OCI-LY1 (cell line): ENCODE measurements at regions not wholly inside any gene's neighbourhood (a gene's known extent, or its start where the extent isn't known, plus 50 kb on each side); places are given as distances from the start of the nearest gene placed in this dataset.
"Not testable (repeated sequence)": the region's sequence is repeated elsewhere in the genome, so short reads cannot be mapped to it uniquely, and the experiment has no call there.

ENCODE experiments used
- H2AFZ ChIP-seq: fragments of 200-600 bp; sonication (generic), shearing (Covaris generic); 2 replicates; pipeline ENCODE4 v1.6.0; 2014; ENCODE audit warnings: antibody characterized with exemption, mild to moderate bottlenecking, low read length
- H3F3A ChIP-seq: fragments of 200-600 bp; sonication (generic), shearing (Covaris generic); 2 replicates; pipeline ENCODE4 v1.6.0; 2014; ENCODE audit warnings: mild to moderate bottlenecking, antibody characterized with exemption, low read length, moderate library complexity; ENCODE audit not compliant: insufficient read depth
- H3K27ac ChIP-seq: fragments of 200-600 bp; sonication (generic); 2 replicates; pipeline ENCODE4 v1.5.1; 2014; ENCODE audit warnings: low read length, mixed run types, mild to moderate bottlenecking, low read depth; ENCODE audit not compliant: poor library complexity, severe bottlenecking
- H3K27me3 ChIP-seq: fragments of 200-600 bp; sonication (generic); 2 replicates; pipeline ENCODE4 v1.6.0; 2014; ENCODE audit warnings: antibody characterized with exemption, mild to moderate bottlenecking, low read length, moderate library complexity; ENCODE audit not compliant: insufficient read depth
- H3K36me3 ChIP-seq: fragments of 200-600 bp; sonication (generic); 2 replicates; pipeline ENCODE4 v1.6.1; 2014; ENCODE audit warnings: mild to moderate bottlenecking, antibody characterized with exemption, low read length, moderate library complexity, mixed read lengths; ENCODE audit not compliant: insufficient read depth
- H3K4me1 ChIP-seq: fragments of 200-600 bp; sonication (generic); 2 replicates; pipeline ENCODE4 v1.5.1; 2014; ENCODE audit warnings: mild to moderate bottlenecking, low read length, moderate library complexity; ENCODE audit not compliant: insufficient read depth, severe bottlenecking
- H3K4me2 ChIP-seq: fragments of 200-600 bp; sonication (generic), shearing (Covaris generic); 2 replicates; pipeline ENCODE4 v1.6.1; 2014; ENCODE audit warnings: low read length
- H3K4me3 ChIP-seq: fragments of 200-600 bp; sonication (generic); 2 replicates; pipeline ENCODE4 v1.5.1; 2014; ENCODE audit warnings: low read length, low read depth, mild to moderate bottlenecking, mixed read lengths; ENCODE audit not compliant: poor library complexity, severe bottlenecking
- H3K79me2 ChIP-seq: fragments of 200-600 bp; shearing (Covaris generic); 2 replicates; pipeline ENCODE4 v1.6.1; 2016; ENCODE audit warnings: mixed run types, low read length, mixed read lengths; ENCODE audit not compliant: insufficient read depth
- H3K9ac ChIP-seq: fragments of 200-600 bp; sonication (generic), shearing (Covaris generic); 2 replicates; pipeline ENCODE4 v1.6.1; 2014; ENCODE audit warnings: mild to moderate bottlenecking, low read length, mixed read lengths
- H3K9me2 ChIP-seq: fragments of 200-600 bp; sonication (generic), shearing (Covaris generic); 2 replicates; pipeline ENCODE4 v1.6.1; 2014; ENCODE audit warnings: low read depth, mild to moderate bottlenecking, low read length, mixed read lengths
- H3K9me3 ChIP-seq: fragments of 200-600 bp; shearing (Covaris generic); 2 replicates; pipeline ENCODE4 v1.6.1; 2014; ENCODE audit warnings: low read length, mixed read lengths
- H4K20me1 ChIP-seq: fragments of 200-600 bp; sonication (generic), shearing (Covaris generic); 2 replicates; pipeline ENCODE4 v1.6.0; 2016; ENCODE audit warnings: mild to moderate bottlenecking, low read length; ENCODE audit not compliant: insufficient read depth
- CTCF ChIP-seq: fragments of 200-600 bp; sonication (generic), shearing (Covaris generic); IDR thresholded peaks from 2 replicates; pipeline ENCODE4 v1.5.1; 2017; ENCODE audit warnings: mild to moderate bottlenecking, antibody characterized with exemption, low read length, moderate library complexity, mixed read lengths
- EZH2 ChIP-seq: fragments of 200-600 bp; sonication (generic), shearing (Covaris generic); IDR thresholded peaks from 2 replicates; pipeline ENCODE4 v1.8.0; 2017; ENCODE audit warnings: borderline replicate concordance, mixed run types, mild to moderate bottlenecking, antibody characterized with exemption, low read length, moderate library complexity, mixed read lengths

- H3K9me3 ChIP-seq, result no peaks in the 10 kb centered on the region
- H3K4me3 ChIP-seq, result no peak overlapping the region
- H3K36me3 ChIP-seq, result no peaks in the 10 kb centered on the region
- H2AFZ ChIP-seq, result no peak overlapping the region
- H3K79me2 ChIP-seq, result no peaks in the 10 kb centered on the region
- H3K9ac ChIP-seq, result no peak overlapping the region
- H3F3A ChIP-seq, result no peaks in the 10 kb centered on the region
- H3K4me1 ChIP-seq, result no peaks in the 10 kb centered on the region
- no peaks in the 10 kb centered on the region for H4K20me1 ChIP-seq
- no peaks in the 10 kb centered on the region for H3K9me2 ChIP-seq
- no peak overlapping the region for H3K4me2 ChIP-seq
- H3K27me3 ChIP-seq, result no peaks in the 10 kb centered on the region
- no peak overlapping the region for H3K27ac ChIP-seq
- no peak for TF ChIP-seq CTCF
- TF ChIP-seq EZH2, result no peak
Observed at GRCh38 chr5:126284977-126285696, 138.1 kb upstream of the GRAMD2B start.

- H3F3A ChIP-seq, H3K36me3 ChIP-seq, H3K4me1 ChIP-seq, H2AFZ ChIP-seq, H3K4me2 ChIP-seq, H3K27ac ChIP-seq, H3K27me3 ChIP-seq, H3K79me2 ChIP-seq, H3K9ac ChIP-seq, H3K9me2 ChIP-seq, H3K9me3 ChIP-seq, H3K4me3 ChIP-seq, H4K20me1 ChIP-seq: not testable (repeated sequence)
Observed at GRCh38 chr5:126296121-126296520, 127.1 kb upstream of the GRAMD2B start.

- Histone ChIP-seq H2AFZ (no peak overlapping the region), H3K79me2 (no peaks in the 10 kb centered on the region), H3K27ac (no peak overlapping the region), H3K36me3 (no peaks in the 10 kb centered on the region), H3K27me3 (no peaks in the 10 kb centered on the region), H3K4me2 (no peak overlapping the region), H3K9ac (no peak overlapping the region), H3K4me1 (no peaks in the 10 kb centered on the region), H4K20me1 (no peaks in the 10 kb centered on the region), H3K9me3 (no peaks in the 10 kb centered on the region), H3K9me2 (no peaks in the 10 kb centered on the region), H3K4me3 (no peak overlapping the region), H3F3A (no peaks in the 10 kb centered on the region)
- TF ChIP-seq CTCF (no peak), EZH2 (no peak)
Observed at GRCh38 chr5:126300293-126300692, 122.9 kb upstream of the GRAMD2B start.

- no peaks in the 10 kb centered on the region for H3K27me3 ChIP-seq
- H4K20me1 ChIP-seq, result no peaks in the 10 kb centered on the region
- H3K9ac ChIP-seq, result no peak overlapping the region
- no peak for TF ChIP-seq EZH2
- no peak for TF ChIP-seq CTCF
- H2AFZ ChIP-seq, result no peak overlapping the region
- no peak overlapping the region for H3K27ac ChIP-seq
- H3K9me2 ChIP-seq, result no peaks in the 10 kb centered on the region
- no peaks in the 10 kb centered on the region for H3K9me3 ChIP-seq
- no peak overlapping the region for H3K4me3 ChIP-seq
- H3K79me2 ChIP-seq, result no peaks in the 10 kb centered on the region
- H3K4me1 ChIP-seq, result no peaks in the 10 kb centered on the region
- no peaks in the 10 kb centered on the region for H3F3A ChIP-seq
- no peak overlapping the region for H3K4me2 ChIP-seq
- no peaks in the 10 kb centered on the region for H3K36me3 ChIP-seq
Observed at GRCh38 chr5:126301056-126301455, 122.2 kb upstream of the GRAMD2B start.
